Colon (tissue), 2 donors: ENCODE measurements at regions not wholly inside any gene's neighbourhood (a gene's known extent, or its start where the extent isn't known, plus 50 kb on each side); places are given as distances from the start of the nearest gene placed in this dataset.
"Not testable (repeated sequence)": the region's sequence is repeated elsewhere in the genome, so short reads cannot be mapped to it uniquely, and the experiment has no call there.

Experiments used
- FAIRE-seq: peaks from 2 replicates; lab custom pipeline; 2012; peaks lifted over from hg19 to GRCh38; lab: Jason Lieb, UNC
- donor health status: control.
- donor health status: control.

- FAIRE-seq, result no peak
Observed at GRCh38 chr2:190005513-190005912, 57.0 kb downstream of the MSTN start.

DNA sequence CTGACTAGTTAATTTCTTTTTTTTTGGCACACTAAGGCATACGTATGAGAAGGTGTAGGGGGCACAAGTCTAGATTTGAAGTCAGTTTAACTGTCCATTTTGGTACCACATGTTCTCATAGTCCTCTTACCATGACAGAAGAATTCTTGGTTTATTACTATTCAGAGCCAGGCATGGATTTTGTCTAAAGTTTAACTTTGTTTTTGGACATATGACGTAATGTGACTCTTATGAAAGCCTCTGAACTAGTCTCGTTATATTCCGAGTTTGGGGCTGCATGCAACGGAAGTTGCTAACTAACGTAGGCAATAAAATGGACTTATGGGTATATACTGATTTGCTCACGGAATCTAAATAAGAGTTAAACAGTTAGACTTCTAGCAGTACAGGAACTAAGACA is 62.9 kb downstream of the MSTN start:
- no peak for FAIRE-seq

- FAIRE-seq, result not testable (repeated sequence)
Observed at GRCh38 chr2:189998665-189999064, 63.9 kb downstream of the MSTN start.

DNA sequence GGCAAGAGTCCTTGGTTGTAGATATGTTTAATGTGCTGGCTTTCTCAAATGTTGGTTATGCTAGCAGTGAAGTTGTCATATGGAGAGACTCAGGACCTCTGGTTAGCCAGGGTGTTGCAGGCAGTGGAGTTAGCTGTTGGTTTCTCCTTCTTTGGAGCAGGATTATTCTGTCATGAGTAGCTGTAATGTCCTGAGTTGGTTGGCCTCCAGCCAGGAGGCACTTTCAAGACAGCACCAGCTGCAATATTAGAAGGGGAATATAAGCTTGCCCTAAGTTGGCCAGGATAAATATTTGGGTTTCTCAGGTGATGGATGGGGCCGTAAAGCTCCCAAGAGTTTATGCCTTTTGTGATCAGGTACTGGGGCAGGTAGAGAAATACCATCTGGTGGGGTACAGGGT is 65.5 kb downstream of the MSTN start:
- no peak for FAIRE-seq

DNA sequence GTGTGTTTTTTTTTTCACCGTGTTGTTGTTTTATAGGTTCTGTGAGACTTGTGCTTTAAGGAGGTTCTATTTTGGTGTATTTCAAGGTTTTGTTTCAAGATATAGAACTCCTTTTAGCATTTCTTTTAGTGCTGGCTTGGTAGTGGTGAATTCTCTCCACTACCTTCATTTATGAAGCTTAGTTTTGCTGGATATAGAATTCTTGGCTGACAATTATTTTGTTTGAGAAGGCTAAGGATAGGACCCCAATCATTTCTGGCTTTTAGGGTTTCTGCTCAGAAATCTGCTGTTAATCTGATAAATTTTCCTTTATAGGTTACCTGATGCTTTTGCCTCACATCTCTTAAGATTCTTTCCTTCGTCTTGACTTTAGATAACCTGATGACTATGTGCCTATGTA is 66.8 kb downstream of the MSTN start:
- no peak for FAIRE-seq

- FAIRE-seq, result no peak
Observed at GRCh38 chr2:189982780-189983394, 79.6 kb downstream of the MSTN start.

- FAIRE-seq, result peak; percentile 38
Observed at GRCh38 chr2:189982087-189982486, 80.4 kb downstream of the MSTN start.

DNA sequence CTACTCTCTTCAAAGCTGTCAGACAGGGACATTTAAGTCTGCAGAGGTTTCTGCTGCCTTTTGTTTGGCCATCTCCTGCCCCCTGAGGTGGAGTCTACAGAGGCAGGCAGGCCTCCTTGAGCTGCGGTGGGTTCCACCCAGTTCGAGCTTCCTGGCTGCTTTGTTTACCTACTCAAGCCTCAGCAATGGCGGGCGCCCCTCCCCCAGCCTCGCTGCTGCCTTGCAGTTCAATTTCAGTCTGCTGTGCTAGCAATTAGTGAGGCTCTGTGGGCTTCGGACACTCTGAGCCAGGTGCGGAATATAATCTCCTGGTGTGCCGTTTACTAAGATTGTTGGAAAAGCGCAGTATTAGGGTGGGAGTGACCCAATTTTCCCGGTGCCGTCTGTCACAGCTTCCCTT is 86.0 kb downstream of the MSTN start:
- not testable (repeated sequence) for FAIRE-seq

DNA sequence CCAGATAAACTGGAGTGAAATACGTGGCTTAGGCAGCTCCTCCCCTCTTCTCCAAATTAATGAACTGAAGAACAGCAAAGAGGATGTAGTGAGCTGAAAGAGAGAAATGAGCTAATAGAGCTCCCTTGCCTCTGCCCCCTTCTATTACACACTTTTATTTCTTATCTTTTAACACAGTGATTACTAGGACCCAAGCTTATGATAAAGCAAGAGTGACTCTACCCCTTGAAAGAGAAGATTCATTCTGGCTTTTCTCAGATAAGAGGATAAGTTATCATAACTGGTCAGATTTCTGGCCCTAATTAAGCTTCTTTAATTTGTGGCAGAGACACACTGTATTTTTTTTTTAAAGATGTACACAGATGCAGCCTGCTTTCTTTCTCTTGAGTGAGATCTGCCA is 102.2 kb downstream of the MSTN start:
- FAIRE-seq, result no peak

- FAIRE-seq, result no peak
Observed at GRCh38 chr2:189959450-189959849, 103.1 kb downstream of the MSTN start.

DNA sequence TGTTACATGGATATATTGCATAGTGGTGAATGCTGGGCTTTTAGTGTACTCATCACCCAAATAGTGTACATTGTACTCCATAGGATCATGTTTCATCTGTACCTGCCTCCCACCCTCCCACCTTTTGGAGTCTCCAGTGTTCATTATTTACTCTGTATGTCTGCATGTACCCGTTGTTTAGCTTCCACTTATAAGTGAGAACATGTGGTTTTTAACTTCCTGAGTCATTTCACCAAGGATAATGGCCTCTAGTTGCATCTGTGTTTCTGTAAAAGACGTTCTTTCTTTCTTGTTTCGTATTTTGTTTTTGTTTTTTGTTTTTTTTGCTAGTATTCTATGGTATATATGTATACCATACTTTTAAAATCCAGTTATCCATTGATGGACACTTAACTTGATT is 107.5 kb downstream of the MSTN start:
- no peak for FAIRE-seq

GRCh38 chr2:189952536-189953109 is 109.9 kb downstream of the MSTN start:
- peak; percentile 84 for FAIRE-seq

DNA sequence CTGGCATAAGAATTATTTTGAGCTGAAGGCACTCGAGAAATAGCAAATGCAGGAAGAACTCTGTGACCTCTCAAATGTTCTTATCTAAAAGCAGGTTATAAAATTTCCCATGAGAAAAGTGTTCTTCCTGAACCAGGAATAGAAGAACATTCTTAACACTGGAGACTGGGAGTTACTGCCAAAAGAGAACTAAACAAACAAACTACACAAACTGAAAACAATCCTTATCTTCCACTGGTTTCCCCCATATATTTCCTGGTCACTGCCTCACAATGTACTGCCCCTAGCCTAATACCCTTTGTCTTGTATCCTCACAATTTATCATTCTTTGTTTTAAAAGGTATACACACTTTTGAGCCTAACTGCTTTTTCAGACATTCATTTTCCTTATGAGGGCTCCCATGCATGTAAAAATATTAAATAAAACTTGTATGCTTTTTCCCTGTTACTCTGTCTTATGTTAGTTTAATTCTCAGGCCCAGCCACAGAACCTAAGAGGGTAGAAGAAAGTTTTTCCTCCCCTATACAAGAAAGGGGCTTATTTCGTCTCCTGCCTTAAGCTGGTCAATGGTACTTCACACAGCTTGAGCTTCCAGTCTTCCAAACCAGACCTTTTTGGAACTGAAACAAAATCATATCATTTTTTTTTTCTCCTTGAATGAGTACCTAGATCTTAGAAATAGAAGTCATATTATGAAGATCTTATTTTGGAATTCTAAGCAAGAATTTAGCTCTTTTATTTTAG is 110.6 kb downstream of the MSTN start:
- FAIRE-seq, result no peak

DNA sequence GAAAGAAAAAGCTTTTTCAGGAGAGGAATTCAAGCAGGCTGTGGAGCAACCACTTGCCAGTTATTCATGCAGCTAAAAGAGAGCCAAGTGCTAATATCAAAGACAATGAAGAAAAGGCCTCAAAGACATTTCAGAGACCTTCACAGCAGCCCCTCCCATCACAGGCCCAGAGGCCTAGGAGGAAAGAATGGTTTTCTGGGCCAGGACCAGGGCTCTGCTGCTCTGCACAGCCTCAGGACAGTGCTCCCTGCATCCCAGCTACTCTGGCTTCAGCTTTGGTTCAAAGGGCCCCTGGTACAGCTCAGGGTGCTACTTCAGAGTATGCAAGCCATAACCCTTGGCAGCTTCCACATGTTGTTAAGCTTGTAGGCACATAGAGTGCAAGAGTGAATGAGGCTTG is 119.5 kb downstream of the MSTN start:
- no peak for FAIRE-seq

GRCh38 chr2:189940913-189941312 is 121.6 kb downstream of the MSTN start:
- FAIRE-seq, result no peak

GRCh38 chr2:189937691-189938090 is 124.8 kb downstream of the MSTN start:
- no peak for FAIRE-seq

DNA sequence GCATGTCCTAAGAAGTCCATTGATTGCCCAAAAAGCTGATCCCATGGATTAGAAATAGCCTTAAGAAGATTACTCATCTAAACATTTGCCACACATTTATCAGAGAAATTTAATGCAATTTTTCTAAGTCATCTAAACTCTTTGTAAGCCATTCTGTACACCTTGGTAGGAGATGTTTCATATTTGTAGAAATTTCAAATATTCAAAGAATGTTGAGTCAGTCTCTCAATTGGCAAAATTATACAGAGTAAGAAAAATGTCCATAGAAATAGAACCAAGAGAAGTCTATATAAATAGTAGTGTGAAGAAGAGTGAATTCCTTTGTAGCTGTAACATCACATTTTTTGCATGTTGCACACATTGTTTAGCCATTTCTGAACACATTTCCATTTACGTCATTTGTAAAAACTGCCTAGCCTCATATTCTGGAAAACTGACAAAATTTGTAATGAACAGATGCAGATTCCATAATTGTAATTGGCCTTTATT is 128.6 kb downstream of the MSTN start:
- FAIRE-seq, result no peak

- FAIRE-seq, result no peak
Observed at GRCh38 chr2:189933041-189933440, 129.5 kb downstream of the MSTN start.

DNA sequence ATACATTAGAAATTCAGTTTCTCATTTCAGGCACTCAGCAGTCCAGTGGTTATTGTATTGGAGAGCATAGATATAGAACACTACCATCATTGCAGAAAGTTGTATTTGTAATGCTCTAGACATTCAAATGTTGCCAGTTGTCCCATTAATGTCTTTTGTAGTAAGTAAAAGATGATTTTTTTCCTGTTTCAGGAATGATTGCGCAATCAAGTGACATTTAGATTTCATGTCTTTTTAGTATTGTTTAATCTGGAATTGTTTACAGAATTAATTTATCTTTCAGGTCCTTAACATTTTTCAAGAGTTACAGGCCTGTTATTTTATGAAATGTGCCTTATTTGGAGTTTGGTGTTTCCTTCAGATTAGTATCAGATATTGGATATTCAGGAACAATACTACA is 134.7 kb downstream of the MSTN start:
- no peak for FAIRE-seq
